Colonic mucosa (tissue), 4 donors: ENCODE measurements at regions not wholly inside any gene's neighbourhood (a gene's known extent, or its start where the extent isn't known, plus 50 kb on each side); places are given as distances from the start of the nearest gene placed in this dataset.

ENCODE experiments used
- DNase-seq: peaks from one replicate; pipeline ENCODE4 v3.0.0-alpha.2; 2020
- H3K27ac ChIP-seq: fragments of 200-600 bp; one replicate; pipeline ENCODE4 v1.8.0; 2021
- H3K27me3 ChIP-seq: fragments of 200-600 bp; one replicate; pipeline ENCODE4 v1.8.0; 2021
- H3K36me3 ChIP-seq: fragments of 200-600 bp; one replicate; pipeline ENCODE4 v1.8.0; 2021
- H3K4me1 ChIP-seq: fragments of 200-600 bp; one replicate; pipeline ENCODE4 v1.8.0; 2021; ENCODE audit warnings: mild to moderate bottlenecking
- H3K4me3 ChIP-seq: fragments of 200-600 bp; one replicate; pipeline ENCODE4 v1.8.0; 2021
- H3K9ac ChIP-seq, 2 donors: one replicate each; pipeline ENCODE4 v1.7.0; 2013; ENCODE audit warnings: control low read depth in 2 of 2, low read depth in 2 of 2, low read length in 2 of 2
- H3K9me3 ChIP-seq: fragments of 200-600 bp; one replicate; pipeline ENCODE4 v1.8.0; 2021
- CTCF ChIP-seq: fragments of 200-600 bp; IDR thresholded peaks from one replicate; pipeline ENCODE4 v1.8.0; 2022; ENCODE audit warnings: antibody characterized with exemption, mild to moderate bottlenecking
- intact Hi-C: fragments of 100-400 bp; cut with DNase I; formaldehyde crosslinking; loops from one replicate; pipeline ENCODE4 v1.14.1; 2022
- donor health status: healthy.
- donor health status: DM: no; HTN: no; CAD: no.
- donor health status: DM: no; HTN: no; CAD: no.

GRCh38 chr15:87567406-87568030, 689.0 kb downstream of the NTRK3 start:
- H3K9me3 ChIP-seq, result no peaks in the 10 kb centered on the region
- no peak overlapping the region for H3K27ac ChIP-seq
- no peaks in the 10 kb centered on the region for H3K27me3 ChIP-seq
- no peak for TF ChIP-seq CTCF
- DNase-seq, result no peak
- intact Hi-C loops, result no loop called here
- H3K9ac ChIP-seq, result no peak overlapping the region
- no peak overlapping the region for H3K4me3 ChIP-seq
- H3K4me1 ChIP-seq, result no peaks in the 10 kb centered on the region
- no peaks in the 10 kb centered on the region for H3K36me3 ChIP-seq

GRCh38 chr15:87566236-87566635, 690.3 kb downstream of the NTRK3 start:
- intact Hi-C loops, result no loop called here
- no peak for TF ChIP-seq CTCF
- H3K36me3 ChIP-seq, result no peaks in the 10 kb centered on the region
- DNase-seq, result no peak
- no peak overlapping the region for H3K27ac ChIP-seq
- no peaks in the 10 kb centered on the region for H3K4me1 ChIP-seq
- no peaks in the 10 kb centered on the region for H3K9me3 ChIP-seq
- no peak overlapping the region for H3K4me3 ChIP-seq
- no peaks in the 10 kb centered on the region for H3K27me3 ChIP-seq
- no peak overlapping the region for H3K9ac ChIP-seq

GRCh38 chr15:87564681-87565080, 691.9 kb downstream of the NTRK3 start:
- Histone ChIP-seq H3K4me1 (no peaks in the 10 kb centered on the region), H3K4me3 (no peak overlapping the region), H3K27me3 (no peaks in the 10 kb centered on the region), H3K9me3 (no peaks in the 10 kb centered on the region), H3K36me3 (no peaks in the 10 kb centered on the region), H3K9ac (no peak overlapping the region), H3K27ac (no peak overlapping the region)
- intact Hi-C loops, result no loop called here
- DNase-seq, result no peak
- no peak for TF ChIP-seq CTCF

- no peak overlapping the region for H3K27ac ChIP-seq
- no peak overlapping the region for H3K9ac ChIP-seq
- no peak overlapping the region for H3K4me3 ChIP-seq
- H3K27me3 ChIP-seq, result no peaks in the 10 kb centered on the region
- intact Hi-C loops, result no loop called here
- no peaks in the 10 kb centered on the region for H3K4me1 ChIP-seq
- DNase-seq, result no peak
- no peaks in the 10 kb centered on the region for H3K9me3 ChIP-seq
- no peaks in the 10 kb centered on the region for H3K36me3 ChIP-seq
- no peak for TF ChIP-seq CTCF
Observed at GRCh38 chr15:87563869-87564268, 692.7 kb downstream of the NTRK3 start.

- Histone ChIP-seq H3K36me3 (no peaks in the 10 kb centered on the region), H3K4me3 (no peak overlapping the region), H3K27me3 (no peaks in the 10 kb centered on the region), H3K9ac (no peak overlapping the region), H3K27ac (no peak overlapping the region), H3K4me1 (no peaks in the 10 kb centered on the region), H3K9me3 (no peaks in the 10 kb centered on the region)
- no peak for TF ChIP-seq CTCF
- intact Hi-C loops, result no loop called here
- no peak for DNase-seq
Observed at GRCh38 chr15:87562203-87562602, 694.3 kb downstream of the NTRK3 start.
